D721Med (cell line): ENCODE measurements at regions not wholly inside any gene's neighbourhood (a gene's known extent, or its start where the extent isn't known, plus 50 kb on each side); places are given as distances from the start of the nearest gene placed in this dataset.

Experiments
- DNase-seq: peaks from one replicate; pipeline ENCODE4 v3.0.0; 2011; ENCODE audit warnings: low spot score; ENCODE audit not compliant: insufficient read length
- FAIRE-seq: peaks from 2 replicates; lab custom pipeline; 2011; peaks lifted over from hg19 to GRCh38; lab: Jason Lieb, UNC
- TF ChIP-seq, protein P1 (sequence below): IDR thresholded peaks from 2 replicates; pipeline ENCODE4 v1.5.1; 2012; ENCODE audit warnings: mild to moderate bottlenecking, control low read depth; ENCODE audit not compliant: insufficient read depth; ENCODE audit errors: missing control alignments

DNA sequence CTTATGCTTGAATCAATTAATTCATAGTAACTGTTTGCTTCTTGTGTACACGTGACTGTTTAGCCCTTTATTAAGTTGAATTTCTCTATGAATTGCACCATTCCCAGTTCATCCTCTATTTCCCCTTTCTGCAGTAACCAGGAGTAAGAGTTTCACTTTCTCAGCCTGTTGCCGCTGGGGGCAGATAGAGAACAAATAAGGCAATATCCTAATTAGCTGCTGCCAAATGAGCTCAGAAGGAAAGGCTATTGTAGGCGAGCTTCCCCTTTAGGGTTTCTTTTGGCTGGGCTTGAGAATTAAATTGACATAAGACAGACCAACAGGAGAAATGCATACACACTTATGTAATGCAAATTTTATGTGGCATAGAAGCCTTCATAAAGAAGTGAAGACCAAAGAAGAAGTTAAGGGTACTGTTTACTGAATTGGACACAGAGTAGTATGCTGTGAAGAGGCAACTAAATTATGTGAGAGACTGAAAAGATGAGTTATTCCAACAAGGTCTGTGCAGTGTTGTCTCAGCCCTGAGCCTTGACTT is 1594.7 kb downstream of the TECRL start:
- no peak for FAIRE-seq
- TF ChIP-seq, protein P1, sequence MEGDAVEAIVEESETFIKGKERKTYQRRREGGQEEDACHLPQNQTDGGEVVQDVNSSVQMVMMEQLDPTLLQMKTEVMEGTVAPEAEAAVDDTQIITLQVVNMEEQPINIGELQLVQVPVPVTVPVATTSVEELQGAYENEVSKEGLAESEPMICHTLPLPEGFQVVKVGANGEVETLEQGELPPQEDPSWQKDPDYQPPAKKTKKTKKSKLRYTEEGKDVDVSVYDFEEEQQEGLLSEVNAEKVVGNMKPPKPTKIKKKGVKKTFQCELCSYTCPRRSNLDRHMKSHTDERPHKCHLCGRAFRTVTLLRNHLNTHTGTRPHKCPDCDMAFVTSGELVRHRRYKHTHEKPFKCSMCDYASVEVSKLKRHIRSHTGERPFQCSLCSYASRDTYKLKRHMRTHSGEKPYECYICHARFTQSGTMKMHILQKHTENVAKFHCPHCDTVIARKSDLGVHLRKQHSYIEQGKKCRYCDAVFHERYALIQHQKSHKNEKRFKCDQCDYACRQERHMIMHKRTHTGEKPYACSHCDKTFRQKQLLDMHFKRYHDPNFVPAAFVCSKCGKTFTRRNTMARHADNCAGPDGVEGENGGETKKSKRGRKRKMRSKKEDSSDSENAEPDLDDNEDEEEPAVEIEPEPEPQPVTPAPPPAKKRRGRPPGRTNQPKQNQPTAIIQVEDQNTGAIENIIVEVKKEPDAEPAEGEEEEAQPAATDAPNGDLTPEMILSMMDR: no peak
- DNase-seq: no peak

DNA sequence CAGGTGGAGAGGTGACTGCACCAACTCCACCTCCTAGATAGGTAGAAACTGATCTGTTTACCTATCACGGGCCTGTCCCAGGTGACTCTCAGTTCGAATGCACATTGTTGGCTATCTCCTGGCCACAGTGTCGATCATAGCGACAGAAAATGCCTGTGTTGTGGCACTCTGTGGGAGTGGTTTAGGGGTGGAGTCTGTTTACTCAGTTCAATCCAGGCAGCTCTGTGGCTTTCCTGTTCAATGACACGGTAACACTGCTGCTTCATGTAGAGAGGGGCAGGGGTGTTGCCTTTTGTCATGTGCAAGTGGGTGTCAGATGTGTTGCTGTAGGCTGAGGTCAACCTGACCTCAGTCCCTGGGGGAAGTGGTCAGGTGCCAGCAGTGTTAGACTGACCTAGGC is 1602.4 kb downstream of the TECRL start:
- no peak for FAIRE-seq

DNA sequence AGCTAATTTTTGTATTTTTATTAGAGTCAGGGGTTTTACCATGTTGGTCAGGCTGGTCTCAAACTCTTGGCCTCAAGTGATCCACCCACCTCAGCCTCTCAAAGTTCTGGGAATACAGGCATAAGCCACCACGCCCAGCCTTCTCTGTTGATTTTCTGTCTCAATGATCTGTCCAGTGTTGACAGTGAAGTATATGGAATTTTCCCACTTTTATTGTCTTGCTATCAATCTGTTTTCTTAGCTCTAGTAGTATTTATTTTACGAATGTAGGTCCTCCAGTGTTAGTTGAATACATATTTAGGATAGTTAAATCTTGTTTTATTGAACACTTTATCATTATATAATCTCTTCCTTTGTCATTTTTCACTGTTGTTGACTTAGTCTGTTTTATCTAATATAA is 1603.9 kb downstream of the ADGRL3 start:
- no peak for FAIRE-seq
- DNase-seq: no peak
- TF ChIP-seq, protein P1: no peak

More for the DNA sequence above, 1602.4 kb downstream of the TECRL start:
- TF ChIP-seq, protein P1: no peak
- no peak for DNase-seq

DNA sequence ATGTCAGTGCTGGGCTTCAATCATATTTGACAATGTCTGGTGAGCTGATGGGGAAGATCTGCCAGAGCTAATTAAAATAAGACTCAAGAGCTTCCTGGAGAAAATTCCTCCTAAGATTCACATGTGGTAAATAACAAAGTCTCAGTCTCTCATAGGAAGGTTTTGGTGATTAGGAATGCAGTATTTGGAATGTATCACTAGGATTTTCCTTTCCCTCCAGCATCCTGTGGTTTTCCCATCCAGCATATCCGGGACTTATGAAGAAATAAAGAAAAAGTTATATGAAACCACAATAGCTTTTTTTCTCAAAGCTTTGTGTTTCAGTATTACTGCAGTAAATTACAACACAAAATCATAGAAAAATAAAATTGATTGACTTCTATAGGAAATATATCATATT is 1597.1 kb downstream of the ADGRL3 start:
- TF ChIP-seq, protein P1: no peak
- FAIRE-seq (no peak), DNase-seq (no peak)

DNA sequence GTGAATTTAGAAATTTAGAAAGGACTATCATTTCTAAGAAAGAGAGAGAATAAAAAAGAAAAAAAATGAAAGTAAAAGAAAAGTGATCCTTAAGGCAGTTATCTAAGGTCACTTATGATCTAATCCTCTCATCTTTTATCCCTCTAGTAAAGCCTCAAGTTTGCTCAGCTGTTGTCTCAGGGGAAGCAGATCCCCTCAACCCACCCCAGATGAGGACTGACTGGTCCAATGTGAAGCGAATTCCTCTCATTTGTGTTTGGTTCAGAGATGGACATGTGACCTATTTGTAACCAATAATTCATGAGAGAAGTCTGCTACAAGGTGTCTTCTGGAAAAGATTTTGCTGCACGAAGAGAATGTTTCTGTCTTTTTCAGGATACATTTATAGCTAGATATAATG is 1591.3 kb downstream of the ADGRL3 start:
- TF ChIP-seq, protein P1: no peak
- DNase-seq: no peak
- FAIRE-seq: no peak

DNA sequence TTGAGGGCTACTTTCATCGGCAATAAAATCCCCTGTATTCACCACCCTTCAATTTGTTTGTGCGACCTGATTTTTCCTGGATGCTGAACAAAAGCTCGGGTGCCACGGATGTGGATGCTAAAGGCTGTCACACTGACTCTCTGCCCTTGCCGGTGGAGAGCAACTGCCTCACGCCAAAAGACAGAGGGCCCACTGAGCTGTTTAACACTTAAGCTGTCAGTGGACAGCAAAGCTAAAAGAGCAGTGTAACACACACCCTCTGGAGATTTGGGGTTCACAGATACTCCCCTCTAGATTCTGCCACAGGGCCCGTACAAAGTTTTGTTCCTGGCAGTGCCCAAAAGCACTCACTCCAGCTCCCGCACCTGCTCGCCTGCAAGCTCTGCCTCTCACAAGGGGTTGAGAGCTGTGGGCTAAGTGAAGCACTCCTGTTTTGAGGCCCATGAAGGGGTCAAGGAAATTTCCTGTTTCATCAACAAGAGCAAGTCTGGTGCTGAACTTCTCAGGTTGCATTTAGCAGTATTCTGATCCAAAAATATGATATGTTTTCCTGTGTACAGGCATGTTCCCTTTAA is 1571.9 kb downstream of the ADGRL3 start:
- no peak for FAIRE-seq
- no peak for DNase-seq
- TF ChIP-seq, protein P1: no peak

DNA sequence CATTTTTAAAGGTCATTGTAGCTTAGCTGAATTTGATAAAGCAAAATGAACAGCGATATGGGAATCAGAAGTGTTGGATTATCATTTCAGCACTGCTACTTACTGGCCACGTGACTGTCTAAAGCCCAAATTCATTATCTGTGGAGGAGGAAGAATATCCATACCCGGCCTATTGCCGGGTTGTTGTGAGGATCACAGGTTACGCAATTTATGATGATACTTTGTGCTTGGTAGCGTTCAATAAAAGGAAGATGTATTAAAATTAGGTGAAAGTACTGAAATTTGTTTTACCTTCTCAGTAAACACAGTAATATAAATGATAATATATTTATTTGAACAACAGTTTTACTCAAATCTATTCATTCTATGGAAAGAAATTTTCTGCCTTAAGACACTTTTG is 1540.2 kb downstream of the ADGRL3 start:
- no peak for DNase-seq
- TF ChIP-seq, protein P1: no peak
- FAIRE-seq: no peak
